ENCODE measurements at regions not wholly inside any gene's neighbourhood (a gene's known extent, or its start where the extent isn't known, plus 50 kb on each side); places are given as distances from the start of the nearest gene placed in this dataset.

GRCh38 chr2:66382091-66382490 is 52.8 kb upstream of the MEIS1 start:
- intact Hi-C loops (cut with micrococcal nuclease) = no loop called here
- DNase-seq (no peak), ATAC-seq (no peak)

DNA sequence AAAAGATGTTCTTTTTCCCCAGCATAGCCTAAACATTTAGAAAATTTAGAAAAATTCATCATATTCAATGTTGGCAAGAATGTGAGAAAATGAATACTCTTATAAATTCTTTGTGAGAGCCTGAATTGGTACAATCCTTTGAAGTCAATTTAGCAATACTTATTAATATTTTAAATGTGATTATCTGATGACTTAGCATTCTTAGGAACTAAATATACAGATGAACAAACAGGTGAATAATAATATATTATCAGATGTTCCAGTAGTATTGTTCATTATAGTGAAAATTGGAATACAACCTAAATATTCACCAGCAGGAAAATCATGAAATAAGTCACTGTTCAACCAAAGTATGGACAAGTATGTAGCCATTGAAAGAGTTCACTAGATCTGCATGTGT is 55.5 kb upstream of the MEIS1 start:
- no peak for ATAC-seq
- intact Hi-C loops (cut with micrococcal nuclease) = no loop called here
- no peak for DNase-seq

DNA sequence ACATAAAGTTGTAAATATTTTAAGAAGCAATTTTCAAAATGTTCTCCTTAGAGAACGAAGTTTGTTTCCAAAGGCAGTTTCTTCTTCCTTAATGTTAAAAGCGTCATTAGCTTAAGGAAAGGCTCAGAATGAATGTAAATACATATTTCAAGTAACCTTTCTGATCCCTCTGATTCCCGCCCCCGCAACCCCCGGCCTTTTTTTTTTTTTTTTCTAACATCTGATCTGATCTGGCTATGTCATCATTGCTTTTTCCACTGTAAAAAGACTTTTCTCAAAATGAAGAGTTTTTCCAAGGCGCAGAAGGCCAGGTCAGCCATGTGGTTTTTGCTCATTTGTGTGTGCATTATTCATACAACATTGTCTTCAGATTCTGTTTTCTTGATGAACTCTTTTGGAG is 57.1 kb upstream of the MEIS1 start:
- no peak for ATAC-seq

DNA sequence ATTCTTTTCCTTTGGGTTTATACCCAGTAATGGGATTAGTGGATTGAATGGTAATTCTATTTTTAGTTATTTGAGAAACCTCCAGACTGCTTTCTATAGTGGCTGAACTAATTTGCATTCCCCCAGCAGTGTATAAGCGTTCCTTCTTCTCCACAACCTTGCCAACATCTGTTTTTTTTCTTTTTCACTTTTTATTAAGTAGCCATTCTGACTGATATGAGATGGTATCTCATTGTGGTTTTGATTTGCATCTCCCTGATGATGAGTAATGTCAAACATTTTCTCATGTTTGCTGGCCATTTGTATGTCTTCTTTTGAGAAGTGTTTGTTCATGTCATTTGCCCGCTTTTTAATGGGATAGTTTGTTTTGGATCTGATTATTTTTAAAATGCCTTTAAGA is 64.1 kb upstream of the MEIS1 start:
- no peak for ATAC-seq
- intact Hi-C loops (cut with micrococcal nuclease) = no loop called here
- DNase-seq = no peak

More for the DNA sequence above, 57.1 kb upstream of the MEIS1 start:
- intact Hi-C loops (cut with micrococcal nuclease) = no loop called here
- no peak for DNase-seq

GRCh38 chr2:66366619-66367018 is 68.3 kb upstream of the MEIS1 start:
- no peak for ATAC-seq

DNA sequence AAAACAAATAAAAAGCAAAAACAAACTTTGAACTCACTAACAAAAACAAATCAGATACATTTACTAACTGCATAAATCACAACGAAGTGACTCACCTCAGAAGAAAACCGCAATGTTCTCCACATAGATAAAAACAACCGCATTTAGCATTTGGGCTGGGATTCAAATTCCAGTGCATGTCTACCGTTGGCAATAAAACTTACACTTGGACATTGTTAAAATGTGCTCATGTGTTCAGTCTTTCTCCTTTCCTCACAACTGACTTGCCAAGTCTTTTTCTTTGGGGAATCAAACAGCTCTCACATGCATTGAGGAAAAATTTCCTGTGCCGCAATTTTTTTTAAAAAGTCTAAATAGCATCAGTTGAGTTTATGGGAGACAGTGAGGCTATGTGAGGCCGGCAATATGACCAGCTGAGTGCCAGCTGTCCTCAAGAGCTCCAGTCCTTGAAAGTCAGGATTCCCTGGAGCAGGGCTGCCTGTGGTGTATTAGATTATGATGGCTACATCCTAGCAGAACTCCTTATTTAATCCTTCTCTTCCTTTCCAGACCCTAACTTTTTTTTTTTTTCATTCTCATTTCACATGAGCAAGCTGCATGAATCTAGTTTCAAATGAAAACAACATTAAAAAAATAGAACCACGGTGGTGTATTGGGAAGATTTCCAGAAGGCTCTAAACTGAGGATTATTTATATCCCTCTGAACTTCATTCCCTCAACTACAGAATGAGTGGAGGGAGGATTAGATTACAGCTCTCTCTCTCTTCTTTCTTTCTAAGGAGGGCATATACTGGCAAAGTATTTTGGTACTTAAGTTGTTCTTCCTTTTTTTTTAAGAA is 70.2 kb upstream of the MEIS1 start:
- ATAC-seq = peak; percentile 96
- DNase-seq = peak; percentile 38
- intact Hi-C loops (cut with micrococcal nuclease) = no loop called here

More at GRCh38 chr2:66366619-66367018, 68.3 kb upstream of the MEIS1 start:
- intact Hi-C loops (cut with micrococcal nuclease) = no loop called here
- DNase-seq = no peak

- ATAC-seq (no peak), DNase-seq (no peak)
- intact Hi-C loops (cut with micrococcal nuclease) = no loop called here
These were observed 72.2 kb upstream of the MEIS1 start for GRCh38 chr2:66362701-66363100.

GRCh38 chr2:66346231-66346664 is 88.7 kb upstream of the MEIS1 start:
- intact Hi-C loops (cut with micrococcal nuclease) = no loop called here
- DNase-seq (no peak), ATAC-seq (no peak)

DNA sequence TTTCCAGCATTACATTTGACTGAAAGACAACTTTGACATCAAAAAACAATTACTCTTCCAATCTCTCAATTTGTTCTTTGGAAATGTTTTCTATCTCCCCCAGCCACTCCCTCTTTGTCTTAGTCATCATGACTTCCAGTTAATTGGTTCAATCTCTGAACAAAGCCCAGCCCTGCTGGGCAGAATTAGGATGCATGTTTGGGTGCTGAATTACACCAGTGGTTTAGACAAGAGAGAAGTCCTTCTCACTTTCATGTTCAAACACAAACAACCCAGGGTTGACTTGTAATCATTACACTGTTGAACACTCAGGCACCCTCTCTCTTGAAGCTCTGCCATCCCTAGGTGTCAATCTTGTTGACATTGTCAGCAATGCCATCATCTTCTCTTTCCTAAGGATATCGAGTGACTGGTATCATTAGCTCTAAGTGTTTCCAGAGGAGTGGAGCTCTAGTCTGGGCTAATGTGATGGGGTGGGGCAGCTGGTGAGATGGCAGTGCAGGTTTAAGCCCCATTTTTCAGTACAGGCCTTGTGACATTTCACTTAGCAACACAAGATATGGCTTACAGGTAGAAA is 90.8 kb upstream of the MEIS1 start:
- intact Hi-C loops (cut with micrococcal nuclease) = no loop called here

GRCh38 chr2:66343259-66343658 is 91.7 kb upstream of the MEIS1 start:
- intact Hi-C loops (cut with micrococcal nuclease) = no loop called here
- no peak for DNase-seq
- no peak for ATAC-seq

More for the DNA sequence above, 90.8 kb upstream of the MEIS1 start:
- no peak for DNase-seq
- no peak for ATAC-seq

- intact Hi-C loops (cut with micrococcal nuclease) = no loop called here
- ATAC-seq (no peak), DNase-seq (no peak)
These were observed 94.4 kb upstream of the MEIS1 start for GRCh38 chr2:66340521-66340920.

- intact Hi-C loops (cut with micrococcal nuclease) = no loop called here
- ATAC-seq (no peak), DNase-seq (no peak)
These were observed 100.5 kb upstream of the MEIS1 start for GRCh38 chr2:66334237-66335029.

GRCh38 chr2:66331176-66331575 is 103.7 kb upstream of the MEIS1 start:
- DNase-seq (no peak), ATAC-seq (no peak)
- intact Hi-C loops (cut with micrococcal nuclease) = no loop called here

DNA sequence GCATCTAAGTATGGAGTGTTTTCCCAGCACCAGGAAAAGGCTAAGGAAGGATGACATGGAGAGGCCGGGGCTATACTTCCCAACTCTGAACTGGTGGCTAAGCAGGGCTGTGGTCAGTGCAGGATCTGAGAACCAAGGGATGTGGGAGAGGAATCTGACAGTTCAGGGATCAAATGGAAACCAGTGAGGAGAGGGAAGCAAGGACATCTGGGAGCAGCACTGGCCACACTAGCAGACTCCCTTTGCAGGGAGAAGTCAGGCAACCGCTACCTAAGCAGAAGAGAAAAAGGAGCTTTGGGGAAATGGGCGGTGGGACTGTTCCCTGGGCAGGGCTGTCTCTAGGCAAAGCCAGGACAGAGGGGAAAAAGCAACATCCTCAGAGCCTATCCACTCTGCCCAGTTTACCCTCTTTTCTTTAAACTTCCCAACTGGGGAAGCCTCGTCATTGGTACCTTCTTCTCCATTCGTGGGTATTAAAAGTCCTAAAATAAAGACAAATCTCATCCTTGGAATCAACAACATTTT is 105.8 kb upstream of the MEIS1 start:
- ATAC-seq (no peak), DNase-seq (no peak)
- intact Hi-C loops (cut with micrococcal nuclease) = no loop called here

DNA sequence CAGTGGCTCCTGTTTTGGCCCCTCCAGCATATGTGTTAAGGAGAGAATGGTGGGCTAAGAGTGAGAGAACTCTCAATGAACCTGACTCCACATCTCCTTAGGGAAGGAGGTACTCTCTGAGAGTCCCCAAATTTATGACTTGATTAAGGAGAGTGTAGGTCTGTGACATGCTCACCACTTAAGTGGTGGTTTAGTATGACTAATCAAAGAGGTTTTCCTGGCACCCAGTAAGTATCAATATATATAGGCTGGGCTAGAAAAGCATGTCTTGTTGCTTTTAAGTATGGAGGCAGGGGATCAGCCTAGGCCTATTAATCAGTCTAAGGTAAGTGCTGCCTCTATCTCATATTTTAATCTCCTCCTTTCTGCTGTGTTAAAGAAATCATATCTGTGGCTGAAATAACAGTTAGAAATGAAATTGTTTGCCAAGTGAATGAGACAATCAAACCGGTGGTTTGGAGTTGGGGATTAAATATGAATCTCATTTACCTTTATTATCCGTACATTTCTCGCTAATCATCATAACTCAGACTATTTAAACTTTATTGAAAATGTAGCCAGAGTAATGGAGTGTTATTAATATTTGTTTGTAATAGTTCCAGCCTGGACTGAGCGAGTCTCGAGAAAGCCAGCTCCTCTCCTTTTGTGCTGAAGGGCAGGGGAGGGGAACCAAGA is 107.7 kb upstream of the MEIS1 start:
- no peak for DNase-seq
- no peak for ATAC-seq
- intact Hi-C loops (cut with micrococcal nuclease) = no loop called here

- intact Hi-C loops (cut with micrococcal nuclease) = no loop called here
- ATAC-seq (no peak), DNase-seq (no peak)
These were observed 109.9 kb upstream of the MEIS1 start for GRCh38 chr2:66324909-66325528.

DNA sequence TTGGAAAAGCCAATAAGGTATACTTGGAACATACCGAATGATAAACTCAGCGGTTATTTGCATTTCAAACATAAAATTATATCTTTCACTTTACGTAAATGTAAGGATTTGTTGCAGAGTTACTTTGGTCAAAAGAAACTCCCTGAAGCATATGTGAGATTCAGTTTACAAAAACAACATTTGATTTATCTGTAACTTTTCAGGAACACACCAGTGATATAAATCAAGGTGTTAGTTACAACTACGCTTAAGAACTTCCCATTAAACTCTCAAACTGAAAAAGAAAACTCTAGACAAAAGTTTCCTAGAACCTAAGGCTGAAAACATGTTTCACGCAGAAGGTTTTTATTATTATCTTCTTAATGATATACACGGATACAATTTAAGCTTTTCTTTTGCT is 110.6 kb upstream of the MEIS1 start:
- no peak for ATAC-seq
- no peak for DNase-seq
- intact Hi-C loops (cut with micrococcal nuclease) = no loop called here

DNA sequence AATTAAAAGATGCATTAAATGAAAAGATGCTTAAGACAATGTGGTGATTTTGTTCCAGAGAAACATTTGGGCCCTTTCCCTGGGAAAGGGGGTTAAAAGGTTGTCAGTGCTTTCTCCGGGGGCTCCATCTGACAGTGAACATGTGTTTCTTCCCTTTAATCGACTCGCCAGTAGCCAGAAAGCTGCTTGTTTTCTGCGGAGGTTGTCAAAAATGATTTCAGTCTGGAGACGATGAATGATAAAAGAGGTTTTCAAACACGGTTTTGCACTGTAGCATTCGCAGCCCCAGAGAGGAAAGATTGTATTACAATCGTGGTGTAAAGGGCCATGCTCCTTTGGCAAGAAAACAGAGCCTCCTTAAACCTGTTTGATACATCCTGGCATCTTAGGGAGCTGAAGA is 111.5 kb upstream of the MEIS1 start:
- no peak for ATAC-seq
- no peak for DNase-seq
- intact Hi-C loops (cut with micrococcal nuclease) = no loop called here

Measured in left ventricle myocardium superior (tissue), 1 donor.